HUES48 (cell line): ENCODE measurements at regions not wholly inside any gene's neighbourhood (a gene's known extent, or its start where the extent isn't known, plus 50 kb on each side); places are given as distances from the start of the nearest gene placed in this dataset.
"Not testable (repeated sequence)": the region's sequence is repeated elsewhere in the genome, so short reads cannot be mapped to it uniquely, and the experiment has no call there.

Experiments used
- H3K27ac ChIP-seq: one replicate; pipeline ENCODE4 v1.7.0; 2013; ENCODE audit warnings: low read depth, low read length, inconsistent platforms
- H3K27me3 ChIP-seq: 2 replicates; pipeline ENCODE4 v1.6.1; 2013; ENCODE audit warnings: mild to moderate bottlenecking, low read length; ENCODE audit not compliant: control insufficient read depth, insufficient read depth
- H3K36me3 ChIP-seq: 2 replicates; pipeline ENCODE4 v1.6.1; 2013; ENCODE audit warnings: low read length; ENCODE audit not compliant: control insufficient read depth, insufficient read depth
- H3K4me1 ChIP-seq: 2 replicates; pipeline ENCODE4 v1.6.1; 2013; ENCODE audit warnings: mild to moderate bottlenecking, low read length; ENCODE audit not compliant: control insufficient read depth, insufficient read depth
- H3K4me3 ChIP-seq: 2 replicates; pipeline ENCODE4 v1.5.1; 2013; ENCODE audit warnings: mild to moderate bottlenecking, low read depth, low read length
- H3K9ac ChIP-seq: 2 replicates; pipeline ENCODE4 v1.6.1; 2013; ENCODE audit warnings: mild to moderate bottlenecking, low read depth, low read length, moderate library complexity
- H3K9me3 ChIP-seq: 2 replicates; pipeline ENCODE4 v1.6.1; 2013; ENCODE audit warnings: low read length; ENCODE audit not compliant: control insufficient read depth, insufficient read depth

DNA sequence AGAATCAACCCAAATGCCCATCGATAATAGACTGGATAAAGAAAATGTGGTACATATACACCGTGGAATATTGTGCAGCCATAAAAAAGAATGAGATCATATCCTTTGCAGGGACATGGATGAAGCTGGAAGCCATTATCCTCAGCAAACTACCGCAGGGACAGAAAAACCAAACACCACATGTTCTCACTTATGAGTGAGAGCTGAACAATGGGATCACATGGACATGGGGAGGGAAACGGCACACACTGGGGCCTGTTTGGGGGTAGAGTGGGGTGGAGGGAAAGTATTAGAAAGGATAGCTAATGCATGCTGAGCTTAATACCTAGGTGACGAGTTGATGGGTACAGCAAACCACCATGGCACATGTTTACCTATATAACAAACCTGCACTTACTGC lies 217.5 kb downstream of the TOMM20 start:
- H3K4me3 ChIP-seq, H3K9ac ChIP-seq, H3K36me3 ChIP-seq, H3K27ac ChIP-seq, H3K27me3 ChIP-seq, H3K9me3 ChIP-seq: not testable (repeated sequence)
- peaks cover 14% of the 10 kb centered on the region for H3K4me1 ChIP-seq

DNA sequence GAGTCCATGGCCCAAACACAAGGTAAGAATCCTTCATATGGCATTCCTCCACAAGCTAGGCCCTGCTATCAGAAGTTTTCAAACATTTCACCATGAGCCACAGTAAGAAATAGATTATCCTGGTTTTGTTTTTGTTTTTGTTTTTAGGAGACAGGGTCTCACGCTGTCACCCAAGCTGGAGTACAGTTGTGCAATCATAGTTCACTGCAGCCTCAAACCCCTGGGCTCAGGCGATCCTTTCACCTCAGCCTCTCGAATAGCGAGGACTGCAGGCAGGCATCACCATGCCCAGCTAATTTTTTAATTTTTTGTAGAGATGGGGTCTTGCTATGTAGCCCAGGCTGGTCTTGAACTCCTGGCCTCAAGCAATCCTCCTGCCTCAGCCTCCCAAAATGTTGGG lies 218.8 kb downstream of the TOMM20 start:
- peaks cover 14% of the 10 kb centered on the region for H3K4me1 ChIP-seq
- no peaks in the 10 kb centered on the region for H3K27me3 ChIP-seq
- H3K36me3 ChIP-seq = no peaks in the 10 kb centered on the region
- no peak overlapping the region for H3K27ac ChIP-seq
- no peak overlapping the region for H3K9ac ChIP-seq
- H3K4me3 ChIP-seq = no peak overlapping the region
- no peaks in the 10 kb centered on the region for H3K9me3 ChIP-seq

DNA sequence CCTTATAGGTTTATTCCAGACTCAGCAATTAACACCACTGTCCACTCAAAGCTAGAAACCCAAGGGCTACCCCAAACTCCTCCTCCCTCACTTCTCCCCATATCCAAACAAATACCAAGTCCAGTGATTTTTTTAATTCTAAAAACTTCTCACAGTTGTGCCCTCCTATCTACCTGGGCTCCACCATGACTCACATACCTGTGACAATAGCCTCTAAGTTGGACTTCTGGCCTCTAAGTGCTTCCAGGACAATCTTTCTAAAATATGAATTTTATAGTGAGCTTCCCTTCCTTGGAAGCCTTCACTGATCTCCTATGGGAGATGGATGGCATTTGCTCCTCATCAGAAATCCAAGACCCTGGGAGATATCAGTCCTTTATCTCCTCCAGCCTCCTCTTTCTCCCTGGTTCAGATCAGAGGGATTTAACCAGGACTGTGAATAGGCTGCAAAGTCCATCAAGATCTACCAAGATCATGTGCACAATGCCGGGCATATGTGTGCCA lies 219.3 kb downstream of the TOMM20 start:
- H3K9me3 ChIP-seq = no peaks in the 10 kb centered on the region
- no peaks in the 10 kb centered on the region for H3K27me3 ChIP-seq
- no peaks in the 10 kb centered on the region for H3K36me3 ChIP-seq
- H3K4me1 ChIP-seq = peaks cover 14% of the 10 kb centered on the region
- no peak overlapping the region for H3K9ac ChIP-seq
- H3K27ac ChIP-seq = no peak overlapping the region
- H3K4me3 ChIP-seq = no peak overlapping the region

DNA sequence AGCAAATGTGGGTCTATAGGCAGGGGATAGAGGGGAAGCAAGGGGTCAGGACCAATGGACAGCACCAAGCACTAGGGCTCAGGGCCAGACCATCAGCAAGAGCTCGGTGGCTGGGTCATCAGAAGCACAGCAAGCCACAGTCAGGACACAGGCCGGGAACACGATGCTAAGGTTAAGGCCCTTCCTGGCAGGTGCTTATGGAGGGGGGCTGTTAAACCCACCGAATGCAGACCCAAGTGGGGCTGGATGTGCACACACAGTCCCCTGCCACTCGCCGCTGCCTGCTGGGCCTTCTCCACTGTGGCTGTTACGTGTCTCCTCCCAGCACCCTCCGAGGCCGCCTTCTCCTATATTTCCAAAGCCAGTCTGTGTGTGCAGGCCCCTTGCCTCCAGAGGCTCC lies 220.1 kb downstream of the TOMM20 start:
- Histone ChIP-seq H3K9ac (no peak overlapping the region), H3K4me1 (peaks cover 12% of the 10 kb centered on the region), H3K27ac (no peak overlapping the region)

DNA sequence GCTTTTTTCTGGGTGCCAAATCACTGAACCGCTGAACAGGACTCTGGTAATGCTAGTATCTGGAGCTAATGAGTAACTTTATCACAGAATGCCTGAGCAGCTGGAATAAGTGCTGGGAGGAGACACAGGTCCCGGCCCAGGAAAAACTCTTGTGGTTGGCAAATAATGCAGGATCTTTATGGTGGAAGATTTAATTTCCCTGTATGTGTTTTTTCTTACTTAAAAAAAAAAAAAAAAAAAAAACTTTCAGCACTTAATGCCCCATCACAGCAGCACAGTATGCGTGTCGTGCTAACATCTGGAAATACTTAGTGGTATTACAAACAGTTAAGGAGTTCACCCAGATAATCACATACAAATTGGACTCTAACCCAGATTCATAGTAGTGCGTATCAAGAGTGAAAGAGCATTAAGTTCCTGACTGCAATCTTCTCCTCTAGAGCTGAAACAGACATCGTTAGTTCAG lies 220.7 kb downstream of the TOMM20 start:
- Histone ChIP-seq H3K9me3 (no peaks in the 10 kb centered on the region), H3K4me3 (no peak overlapping the region), H3K36me3 (no peaks in the 10 kb centered on the region), H3K9ac (no peak overlapping the region), H3K27ac (no peak overlapping the region), H3K27me3 (no peaks in the 10 kb centered on the region), H3K4me1 (peaks cover 6% of the 10 kb centered on the region)

More for the DNA sequence above, 220.1 kb downstream of the TOMM20 start:
- no peaks in the 10 kb centered on the region for H3K27me3 ChIP-seq
- H3K9me3 ChIP-seq = no peaks in the 10 kb centered on the region
- no peaks in the 10 kb centered on the region for H3K36me3 ChIP-seq
- no peak overlapping the region for H3K4me3 ChIP-seq

DNA sequence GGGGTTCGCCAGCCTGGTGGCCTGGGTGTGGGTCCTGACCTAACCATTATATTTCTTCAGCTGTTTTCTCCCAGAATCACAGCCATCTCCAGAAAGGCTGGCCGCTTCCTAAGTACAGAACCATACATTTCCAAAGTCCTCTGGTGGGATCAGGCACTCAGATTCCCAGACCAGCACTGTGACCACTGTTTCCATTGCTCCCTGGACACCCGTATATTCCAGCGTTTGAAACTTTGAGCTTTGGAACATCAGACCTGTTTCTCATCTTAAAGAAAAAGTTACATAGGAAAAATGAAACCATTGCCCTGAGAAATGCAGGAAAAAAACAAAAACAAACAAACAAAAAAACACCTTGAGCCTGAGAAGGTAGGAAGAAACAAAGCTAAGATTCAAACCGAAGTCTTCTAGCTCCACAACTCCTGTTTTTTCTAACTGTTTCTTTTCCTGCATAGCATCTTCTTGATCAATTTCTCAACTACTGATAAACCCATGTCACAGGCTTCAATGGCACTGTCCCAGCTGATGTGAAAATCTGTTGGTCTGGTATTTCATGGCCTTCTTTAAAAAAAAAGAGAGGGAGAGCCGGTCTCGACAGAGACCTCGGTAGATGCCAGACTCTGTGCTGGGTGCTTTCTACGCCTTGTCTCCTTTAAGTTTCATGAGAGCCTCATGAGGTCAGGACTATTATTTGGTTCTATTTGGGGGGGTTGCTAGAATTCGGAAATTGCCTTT lies 221.3 kb downstream of the TOMM20 start:
- Histone ChIP-seq H3K9ac (no peak overlapping the region), H3K36me3 (no peaks in the 10 kb centered on the region), H3K4me3 (no peak overlapping the region), H3K27me3 (no peaks in the 10 kb centered on the region), H3K9me3 (no peaks in the 10 kb centered on the region), H3K27ac (no peak overlapping the region), H3K4me1 (peaks cover 7% of the 10 kb centered on the region)

DNA sequence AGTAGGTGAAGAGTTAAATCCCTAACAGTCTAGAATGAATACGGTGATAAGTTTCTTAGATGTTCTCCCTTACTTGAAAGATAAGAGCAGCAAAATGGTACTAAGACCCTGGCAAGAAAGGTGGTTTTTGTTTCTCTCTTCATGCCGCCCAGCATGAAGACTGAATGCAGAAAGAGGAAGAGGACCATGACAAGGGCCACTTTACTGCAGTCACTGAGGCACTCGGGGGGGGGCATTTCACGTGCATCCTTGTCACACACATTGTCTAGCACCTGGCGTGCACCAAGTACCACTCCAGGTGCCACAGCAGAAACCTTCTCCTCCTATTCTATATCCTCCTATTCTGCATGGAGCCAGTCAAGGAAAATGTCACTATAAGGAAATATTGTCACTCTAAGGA lies 222.0 kb downstream of the TOMM20 start:
- peaks cover 5% of the 10 kb centered on the region; the same call in 1 of the 2 replicates for H3K4me1 ChIP-seq
- H3K27me3 ChIP-seq = no peaks in the 10 kb centered on the region
- no peak overlapping the region for H3K27ac ChIP-seq
- no peak overlapping the region for H3K9ac ChIP-seq
- no peaks in the 10 kb centered on the region for H3K36me3 ChIP-seq
- H3K4me3 ChIP-seq = no peak overlapping the region
- H3K9me3 ChIP-seq = no peaks in the 10 kb centered on the region

DNA sequence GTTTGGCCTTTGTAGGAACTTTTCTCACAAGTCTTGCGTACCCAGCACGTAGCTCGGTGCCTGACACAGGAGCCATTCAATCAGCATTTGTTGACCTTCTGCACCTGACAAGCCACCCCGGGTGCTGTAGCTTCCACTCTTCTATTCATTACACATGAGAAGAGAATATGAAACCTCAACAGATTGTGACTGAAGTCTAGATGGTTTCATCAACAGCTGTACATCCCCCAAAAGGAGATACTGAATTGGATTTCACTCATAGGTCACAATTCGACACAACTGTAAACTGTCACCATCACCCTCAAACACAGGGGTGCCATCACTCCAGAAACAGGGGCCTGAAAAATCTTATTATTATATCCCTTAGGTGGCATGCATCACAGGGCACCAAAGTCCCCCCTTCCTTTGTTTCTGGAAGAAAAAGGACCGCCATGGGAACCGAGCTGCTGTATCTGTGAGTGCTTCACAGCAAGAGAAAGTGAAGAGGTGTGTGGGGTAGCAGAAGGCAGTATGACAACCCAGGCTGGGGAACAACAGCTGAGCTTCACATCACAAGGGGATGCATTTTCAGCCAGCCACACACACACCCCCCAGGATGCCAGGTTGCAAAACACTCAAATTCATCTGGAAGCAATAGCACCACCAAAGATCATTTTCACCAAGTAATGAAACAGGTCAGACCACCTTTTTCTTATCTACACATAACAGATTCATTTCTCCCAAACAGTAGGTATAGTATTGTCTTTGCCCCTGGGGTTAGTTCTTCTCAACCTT lies 225.7 kb downstream of the TOMM20 start:
- H3K4me3 ChIP-seq = no peak overlapping the region
- no peak overlapping the region for H3K27ac ChIP-seq
- H3K9me3 ChIP-seq = no peaks in the 10 kb centered on the region
- no peaks in the 10 kb centered on the region for H3K36me3 ChIP-seq
- peaks cover 8% of the 10 kb centered on the region; the same call in 1 of the 2 replicates for H3K4me1 ChIP-seq
- no peaks in the 10 kb centered on the region for H3K27me3 ChIP-seq
- no peak overlapping the region for H3K9ac ChIP-seq

DNA sequence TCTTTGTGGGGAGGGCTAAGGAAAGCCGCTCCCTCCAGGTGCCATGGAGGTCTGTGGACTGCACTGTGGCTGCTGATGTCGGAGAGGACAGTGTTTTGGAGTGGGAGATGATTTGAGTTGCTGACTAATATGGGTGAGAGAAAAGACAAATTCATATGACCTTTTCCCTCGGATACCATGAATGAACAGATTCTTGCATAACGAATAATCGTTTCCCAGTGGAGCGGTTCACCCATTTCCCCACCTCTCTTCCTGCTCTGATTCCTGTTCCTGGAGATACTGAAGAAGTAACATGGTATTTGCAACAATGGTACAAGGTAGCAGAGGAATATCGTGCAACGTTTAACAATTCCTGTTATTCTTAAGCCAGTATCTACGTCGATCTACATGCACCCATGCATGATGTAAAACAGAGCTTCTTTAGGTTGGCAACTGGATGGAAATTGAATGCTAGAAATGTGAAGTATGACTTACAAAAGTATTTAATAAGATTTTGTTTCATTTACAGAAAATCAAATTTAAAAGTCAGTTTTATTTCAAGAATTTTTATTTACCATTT lies 227.1 kb downstream of the TOMM20 start:
- Histone ChIP-seq H3K9ac (no peak overlapping the region), H3K9me3 (no peaks in the 10 kb centered on the region), H3K36me3 (no peaks in the 10 kb centered on the region), H3K4me1 (peaks cover 8% of the 10 kb centered on the region; the same call in 1 of the 2 replicates), H3K27ac (no peak overlapping the region), H3K4me3 (no peak overlapping the region), H3K27me3 (no peaks in the 10 kb centered on the region)

DNA sequence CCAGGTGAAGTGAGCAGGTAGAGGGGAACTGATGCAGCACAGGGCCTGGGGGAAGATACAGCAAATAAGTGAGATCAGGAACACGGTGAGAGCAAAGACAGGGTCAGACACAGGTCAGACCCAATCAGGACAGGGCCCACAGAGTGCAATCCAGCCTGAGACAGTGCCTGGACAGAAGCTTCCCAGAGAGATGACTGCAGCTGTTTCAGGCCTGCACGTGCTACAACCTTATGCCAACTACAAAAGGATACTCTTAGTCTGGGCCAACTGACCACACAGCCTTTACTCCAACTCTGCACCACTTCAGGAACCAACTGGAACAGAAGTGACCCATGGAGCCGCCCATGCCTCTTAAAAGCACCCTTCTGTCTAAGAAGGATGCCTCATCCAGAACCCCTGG lies 228.0 kb downstream of the TOMM20 start:
- Histone ChIP-seq H3K36me3 (no peaks in the 10 kb centered on the region), H3K4me1 (peaks cover 8% of the 10 kb centered on the region; the same call in 1 of the 2 replicates), H3K27ac (no peak overlapping the region), H3K4me3 (no peak overlapping the region), H3K9me3 (no peaks in the 10 kb centered on the region), H3K27me3 (no peaks in the 10 kb centered on the region), H3K9ac (no peak overlapping the region)

DNA sequence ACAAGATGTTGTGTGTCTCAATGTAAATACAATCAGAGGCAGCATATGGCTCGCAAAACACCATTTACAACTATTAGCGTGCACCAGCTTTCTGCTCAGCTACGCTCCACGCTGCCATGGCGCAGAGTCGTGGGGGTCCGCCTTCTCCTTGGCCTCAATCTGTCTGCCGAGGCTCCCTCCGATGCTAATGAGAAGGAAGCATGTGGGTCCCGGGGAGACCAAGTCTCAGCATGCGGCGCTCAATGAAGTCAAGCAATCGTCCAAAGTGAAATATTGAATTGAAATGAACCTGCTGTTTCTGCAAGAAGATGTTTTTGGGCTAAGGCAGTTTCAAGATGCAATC lies 228.9 kb downstream of the TOMM20 start:
- no peak overlapping the region for H3K9ac ChIP-seq
- no peaks in the 10 kb centered on the region for H3K9me3 ChIP-seq
- H3K27ac ChIP-seq = no peak overlapping the region
- H3K27me3 ChIP-seq = no peaks in the 10 kb centered on the region
- H3K4me1 ChIP-seq = peaks cover 8% of the 10 kb centered on the region; the same call in 1 of the 2 replicates
- no peak overlapping the region for H3K4me3 ChIP-seq
- H3K36me3 ChIP-seq = no peaks in the 10 kb centered on the region
